ENCODE measurements at regions not wholly inside any gene's neighbourhood (a gene's known extent, or its start where the extent isn't known, plus 50 kb on each side); places are given as distances from the start of the nearest gene placed in this dataset.

DNA sequence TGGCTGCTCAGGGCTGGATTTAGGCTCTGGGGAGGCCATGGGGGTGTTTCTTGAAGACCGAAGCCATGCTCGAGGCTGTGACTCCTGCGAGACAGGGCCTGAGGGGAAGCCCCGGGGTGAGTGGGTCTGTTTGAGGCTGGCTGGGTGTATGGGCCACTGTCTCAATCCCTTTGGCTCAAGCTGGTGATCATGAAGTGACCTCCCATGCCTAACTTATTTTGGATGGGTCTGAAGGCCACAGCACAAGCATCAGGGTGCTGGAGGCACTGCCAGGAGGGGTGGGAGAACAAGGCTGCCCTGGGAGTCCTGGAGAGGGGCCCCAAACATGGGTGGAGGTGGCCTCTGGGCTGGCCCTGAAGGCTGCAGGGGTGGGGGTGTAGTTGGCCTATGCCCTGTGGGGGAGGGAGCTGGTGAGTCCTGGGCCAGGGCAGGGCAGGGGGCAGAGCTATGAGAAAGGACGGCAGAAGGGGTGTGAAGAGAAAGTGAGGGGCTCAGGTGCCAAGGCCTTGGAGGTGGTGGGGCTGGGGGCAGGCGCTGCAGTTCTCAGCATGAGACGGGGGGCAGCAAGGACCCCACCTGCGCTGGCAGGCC, 100.9 kb downstream of the KIF26A start:
- DNase-seq (ENCODE audit: low spot score) = no peak
- in situ Hi-C loops (cut with MboI; ENCODE audit: low sequenced_read_pairs, unreplicated experiment) = no loop called here
- TF ChIP-seq, protein P1, sequence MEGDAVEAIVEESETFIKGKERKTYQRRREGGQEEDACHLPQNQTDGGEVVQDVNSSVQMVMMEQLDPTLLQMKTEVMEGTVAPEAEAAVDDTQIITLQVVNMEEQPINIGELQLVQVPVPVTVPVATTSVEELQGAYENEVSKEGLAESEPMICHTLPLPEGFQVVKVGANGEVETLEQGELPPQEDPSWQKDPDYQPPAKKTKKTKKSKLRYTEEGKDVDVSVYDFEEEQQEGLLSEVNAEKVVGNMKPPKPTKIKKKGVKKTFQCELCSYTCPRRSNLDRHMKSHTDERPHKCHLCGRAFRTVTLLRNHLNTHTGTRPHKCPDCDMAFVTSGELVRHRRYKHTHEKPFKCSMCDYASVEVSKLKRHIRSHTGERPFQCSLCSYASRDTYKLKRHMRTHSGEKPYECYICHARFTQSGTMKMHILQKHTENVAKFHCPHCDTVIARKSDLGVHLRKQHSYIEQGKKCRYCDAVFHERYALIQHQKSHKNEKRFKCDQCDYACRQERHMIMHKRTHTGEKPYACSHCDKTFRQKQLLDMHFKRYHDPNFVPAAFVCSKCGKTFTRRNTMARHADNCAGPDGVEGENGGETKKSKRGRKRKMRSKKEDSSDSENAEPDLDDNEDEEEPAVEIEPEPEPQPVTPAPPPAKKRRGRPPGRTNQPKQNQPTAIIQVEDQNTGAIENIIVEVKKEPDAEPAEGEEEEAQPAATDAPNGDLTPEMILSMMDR (IDR thresholded peaks at IDR 0.05; ENCODE audit: borderline replicate concordance, control extremely low read depth, extremely low read depth, insufficient read depth, missing control alignments) = no peak

DNA sequence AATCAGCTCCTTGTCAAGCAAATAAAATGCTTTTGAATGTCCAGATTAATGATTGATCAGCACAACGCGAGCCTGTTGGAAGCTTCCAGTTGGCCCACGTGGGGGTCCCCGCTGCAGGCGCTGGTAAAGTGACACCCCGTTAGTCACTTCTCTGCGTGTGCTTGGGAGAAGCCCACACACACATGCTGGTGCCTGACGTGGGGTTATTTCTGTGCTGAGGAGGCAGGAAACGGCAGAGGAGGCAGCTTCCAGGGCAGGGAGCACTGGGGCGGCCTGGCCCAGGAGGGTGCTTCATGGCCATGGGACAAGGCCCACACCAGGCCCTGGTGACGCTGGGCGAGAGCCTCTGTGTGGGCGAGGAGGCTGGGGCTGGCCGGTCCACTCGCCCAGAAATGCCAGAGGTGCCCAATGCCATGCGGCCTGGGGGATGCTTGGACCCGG, 101.5 kb downstream of the KIF26A start:
- no peak for DNase-seq (ENCODE audit: low spot score)
- in situ Hi-C loops (cut with MboI; ENCODE audit: low sequenced_read_pairs, unreplicated experiment) = no loop called here
- TF ChIP-seq, protein P1 (IDR thresholded peaks at IDR 0.05; ENCODE audit: borderline replicate concordance, control extremely low read depth, extremely low read depth, insufficient read depth, missing control alignments) = no peak

DNA sequence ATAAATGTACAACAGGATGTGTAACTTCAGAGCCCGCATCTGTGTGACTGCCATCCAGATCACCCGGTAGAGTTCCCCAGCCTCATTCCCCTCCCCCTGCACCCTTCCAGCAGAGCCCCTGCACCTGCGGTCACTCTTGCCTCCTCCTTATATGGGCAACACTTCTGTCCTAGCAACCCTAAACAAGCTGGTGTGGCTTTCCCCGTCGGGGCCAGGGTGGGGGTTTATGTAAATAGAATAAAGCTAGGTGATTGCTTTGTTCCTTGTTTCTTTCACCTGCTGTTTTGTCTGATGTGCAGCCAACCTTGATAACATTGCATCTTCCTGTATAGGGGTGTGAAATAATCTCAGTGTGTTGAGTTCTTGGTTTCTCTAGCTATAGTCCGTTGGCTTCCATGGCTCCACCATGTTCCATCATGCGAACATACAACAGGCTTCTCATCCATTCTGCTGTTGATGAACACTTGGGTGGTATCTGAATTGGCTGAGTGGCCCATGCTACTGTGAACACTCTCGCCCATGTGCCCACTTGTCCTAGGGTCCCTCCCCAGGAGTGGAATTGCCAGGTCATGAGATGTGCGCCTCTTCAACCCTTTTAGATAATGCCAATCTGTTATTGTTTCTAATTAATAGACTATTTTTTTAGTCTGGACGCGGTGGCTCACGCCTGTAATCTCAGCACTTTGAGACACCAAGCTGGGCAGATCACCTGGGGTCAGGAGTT, 102.2 kb downstream of the KIF26A start:
- TF ChIP-seq, protein P1 (IDR thresholded peaks at IDR 0.05; ENCODE audit: borderline replicate concordance, control extremely low read depth, extremely low read depth, insufficient read depth, missing control alignments) = no peak
- in situ Hi-C loops (cut with MboI; ENCODE audit: low sequenced_read_pairs, unreplicated experiment) = no loop called here
- DNase-seq (ENCODE audit: low spot score) = no peak

DNA sequence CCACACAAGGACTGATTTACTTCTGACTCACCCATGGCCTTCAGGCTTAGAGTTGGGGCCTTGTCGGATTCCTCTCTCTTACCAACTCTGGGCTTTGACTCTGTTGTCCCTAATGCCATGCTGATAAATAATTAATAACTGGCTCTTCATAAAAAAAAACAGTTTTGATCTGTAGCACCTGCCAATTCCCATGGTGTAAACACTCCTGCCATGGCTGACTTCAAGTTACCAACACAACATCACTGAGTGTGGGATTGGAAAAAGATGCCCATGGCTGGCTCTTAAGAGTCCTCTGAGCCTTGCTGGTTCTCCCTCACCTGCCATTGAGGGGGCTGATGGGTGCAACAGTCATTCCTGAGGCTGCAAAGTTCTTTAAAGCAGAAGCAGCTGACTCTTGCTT, 104.8 kb downstream of the KIF26A start:
- in situ Hi-C loops (cut with MboI; ENCODE audit: low sequenced_read_pairs, unreplicated experiment) = no loop called here
- DNase-seq (ENCODE audit: low spot score) = no peak
- TF ChIP-seq, protein P1 (IDR thresholded peaks at IDR 0.05; ENCODE audit: borderline replicate concordance, control extremely low read depth, extremely low read depth, insufficient read depth, missing control alignments) = no peak

DNA sequence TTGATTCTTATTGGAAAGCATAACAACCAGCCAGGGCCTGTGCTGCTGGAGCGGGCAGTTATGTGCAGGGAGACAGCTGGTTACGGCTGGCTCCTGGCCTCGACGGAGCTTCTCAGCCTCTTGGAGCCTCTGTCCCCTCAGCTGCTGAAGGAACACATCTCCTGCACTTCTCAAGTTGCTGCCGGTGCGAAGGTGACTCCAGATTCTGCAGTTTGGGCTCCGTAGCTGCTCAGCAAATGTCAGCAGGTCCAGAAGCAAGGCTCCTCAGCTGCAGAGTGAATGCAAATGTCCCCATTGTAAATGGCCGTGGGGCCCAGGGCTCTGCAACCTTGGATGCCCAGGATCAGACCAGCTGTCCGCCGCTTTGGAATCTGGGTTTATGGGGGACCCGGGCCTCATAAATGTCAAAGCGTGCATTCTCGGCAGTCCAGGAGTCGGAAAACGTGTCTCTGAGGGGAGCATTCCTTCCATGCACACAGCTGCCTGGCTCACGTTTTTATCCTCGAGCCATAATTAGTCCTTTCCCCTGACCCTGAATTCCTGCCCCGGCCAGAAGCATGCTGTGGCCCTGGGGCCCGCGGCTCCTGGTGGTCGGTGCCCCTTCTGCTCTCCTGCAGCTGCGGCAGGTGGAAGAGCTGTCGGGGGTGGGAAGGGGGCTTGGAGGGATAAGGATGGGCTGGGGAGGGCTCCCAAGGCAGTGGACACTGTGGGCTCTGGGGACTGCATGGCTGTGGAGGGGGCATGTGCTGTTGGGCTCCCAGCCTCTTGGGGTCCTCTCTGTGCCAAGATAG, 106.0 kb downstream of the KIF26A start:
- DNase-seq (ENCODE audit: low spot score) = no peak
- TF ChIP-seq, protein P1 (IDR thresholded peaks at IDR 0.05; ENCODE audit: borderline replicate concordance, control extremely low read depth, extremely low read depth, insufficient read depth, missing control alignments) = no peak
- in situ Hi-C loops (cut with MboI; ENCODE audit: low sequenced_read_pairs, unreplicated experiment) = no loop called here

DNA sequence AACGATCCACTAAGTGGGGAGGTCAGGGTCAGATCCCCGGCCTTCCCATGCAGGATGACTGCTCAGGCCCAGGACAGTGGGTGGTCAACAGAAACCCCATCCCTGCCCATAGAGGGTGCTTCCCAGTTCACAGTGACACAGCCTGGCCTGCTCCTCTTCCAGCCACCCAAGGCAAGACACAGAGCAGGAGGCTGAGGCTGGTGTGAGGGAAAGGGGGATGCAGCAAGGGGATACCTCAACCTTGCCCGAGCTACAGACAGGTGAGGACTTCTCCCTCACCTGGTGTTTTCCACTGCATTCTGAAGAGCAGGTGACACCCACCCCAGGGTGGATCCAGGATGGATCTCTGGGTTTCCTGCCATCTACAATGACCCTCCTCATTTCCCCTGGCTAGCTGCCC, 106.7 kb downstream of the KIF26A start:
- in situ Hi-C loops (cut with MboI; ENCODE audit: low sequenced_read_pairs, unreplicated experiment) = no loop called here
- TF ChIP-seq, protein P1 (IDR thresholded peaks at IDR 0.05; ENCODE audit: borderline replicate concordance, control extremely low read depth, extremely low read depth, insufficient read depth, missing control alignments) = no peak
- DNase-seq (ENCODE audit: low spot score) = no peak
